GM06990 (cell line): ENCODE measurements at regions not wholly inside any gene's neighbourhood (a gene's known extent, or its start where the extent isn't known, plus 50 kb on each side); places are given as distances from the start of the nearest gene placed in this dataset.

Source experiments
- DNase-seq: peaks from one replicate; pipeline ENCODE4 v3.0.0-alpha.2; 2011; ENCODE audit not compliant: insufficient read length; ENCODE audit errors: extremely low read depth
- H3K27me3 ChIP-seq: replicated peaks from 2 replicates; pipeline ENCODE4 v1.6.0; 2011; ENCODE audit warnings: low read length; ENCODE audit not compliant: control insufficient read depth, insufficient read depth
- H3K36me3 ChIP-seq: 2 replicates; pipeline ENCODE4 v1.5.1; 2011; ENCODE audit warnings: low read length; ENCODE audit not compliant: control insufficient read depth, insufficient read depth
- H3K4me3 ChIP-seq: replicated peaks from 2 replicates; pipeline ENCODE4 v1.5.1; 2011; ENCODE audit warnings: low read depth, mild to moderate bottlenecking, control low read depth, low read length
- CTCF ChIP-seq: IDR thresholded peaks from 2 replicates; pipeline ENCODE4 v1.5.1; 2011; ENCODE audit warnings: low read length, control low read depth, mild to moderate bottlenecking, inconsistent platforms; ENCODE audit not compliant: insufficient read depth, poor library complexity, severe bottlenecking

- TF ChIP-seq CTCF = no peak
- Histone ChIP-seq H3K36me3 (no peaks in the 10 kb centered on the region), H3K27me3 (no peaks in the 10 kb centered on the region; the same call in 1 of the 2 replicates), H3K4me3 (no peak overlapping the region)
- DNase-seq = no peak
Observed at GRCh38 chr16:77574867-77575624, 140.2 kb upstream of the ADAMTS18 start.

GRCh38 chr16:77579351-77579891 is 142.9 kb upstream of the NUDT7 start:
- no peak for TF ChIP-seq CTCF
- H3K4me3 ChIP-seq = no peak overlapping the region
- no peak for DNase-seq
- no peaks in the 10 kb centered on the region for H3K36me3 ChIP-seq
- H3K27me3 ChIP-seq = peaks cover 2% of the 10 kb centered on the region; the same call in 1 of the 2 replicates

- no peak overlapping the region for H3K4me3 ChIP-seq
- TF ChIP-seq CTCF = no peak
- H3K36me3 ChIP-seq = no peaks in the 10 kb centered on the region
- peaks cover 2% of the 10 kb centered on the region; the same call in 1 of the 2 replicates for H3K27me3 ChIP-seq
- no peak for DNase-seq
Observed at GRCh38 chr16:77581706-77582105, 140.6 kb upstream of the NUDT7 start.

GRCh38 chr16:77584205-77584859 is 138.0 kb upstream of the NUDT7 start:
- Histone ChIP-seq H3K36me3 (no peaks in the 10 kb centered on the region), H3K4me3 (no peak overlapping the region), H3K27me3 (peaks cover 3% of the 10 kb centered on the region)
- TF ChIP-seq CTCF = peak; percentile 74
- DNase-seq = no peak

- Histone ChIP-seq H3K27me3 (peaks cover 3% of the 10 kb centered on the region), H3K36me3 (no peaks in the 10 kb centered on the region), H3K4me3 (no peak overlapping the region)
- TF ChIP-seq CTCF = no peak
- no peak for DNase-seq
Observed at GRCh38 chr16:77585379-77586251, 136.7 kb upstream of the NUDT7 start.
